ENCODE measurements at regions not wholly inside any gene's neighbourhood (a gene's known extent, or its start where the extent isn't known, plus 50 kb on each side); places are given as distances from the start of the nearest gene placed in this dataset.

DNA sequence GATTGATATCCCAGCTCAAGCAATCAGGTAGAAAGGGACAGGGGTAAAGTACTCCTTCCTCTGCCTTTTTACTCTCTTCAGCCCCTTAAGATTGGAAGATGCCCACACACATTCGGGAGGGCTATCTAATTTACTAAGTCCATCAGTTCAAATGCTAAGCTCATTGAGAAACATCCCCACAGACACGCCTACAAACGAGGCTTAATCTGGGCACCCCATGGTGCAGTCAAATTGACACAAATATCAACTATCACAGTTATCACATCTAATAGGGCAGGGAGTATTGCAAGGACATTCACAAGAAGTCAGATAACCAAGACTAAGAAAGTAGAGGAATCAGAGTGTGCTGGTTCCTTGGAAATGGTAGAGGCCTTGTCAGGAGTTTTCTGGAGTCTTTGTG, 437.8 kb upstream of the AZI2 start:
- TF ChIP-seq EZH2 (IDR thresholded peaks at IDR 0.05; ENCODE audit: borderline replicate concordance, low read length): no peak
- TF ChIP-seq, protein P1, sequence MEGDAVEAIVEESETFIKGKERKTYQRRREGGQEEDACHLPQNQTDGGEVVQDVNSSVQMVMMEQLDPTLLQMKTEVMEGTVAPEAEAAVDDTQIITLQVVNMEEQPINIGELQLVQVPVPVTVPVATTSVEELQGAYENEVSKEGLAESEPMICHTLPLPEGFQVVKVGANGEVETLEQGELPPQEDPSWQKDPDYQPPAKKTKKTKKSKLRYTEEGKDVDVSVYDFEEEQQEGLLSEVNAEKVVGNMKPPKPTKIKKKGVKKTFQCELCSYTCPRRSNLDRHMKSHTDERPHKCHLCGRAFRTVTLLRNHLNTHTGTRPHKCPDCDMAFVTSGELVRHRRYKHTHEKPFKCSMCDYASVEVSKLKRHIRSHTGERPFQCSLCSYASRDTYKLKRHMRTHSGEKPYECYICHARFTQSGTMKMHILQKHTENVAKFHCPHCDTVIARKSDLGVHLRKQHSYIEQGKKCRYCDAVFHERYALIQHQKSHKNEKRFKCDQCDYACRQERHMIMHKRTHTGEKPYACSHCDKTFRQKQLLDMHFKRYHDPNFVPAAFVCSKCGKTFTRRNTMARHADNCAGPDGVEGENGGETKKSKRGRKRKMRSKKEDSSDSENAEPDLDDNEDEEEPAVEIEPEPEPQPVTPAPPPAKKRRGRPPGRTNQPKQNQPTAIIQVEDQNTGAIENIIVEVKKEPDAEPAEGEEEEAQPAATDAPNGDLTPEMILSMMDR (IDR thresholded peaks at IDR 0.05; ENCODE audit: low read length): no peak
